ENCODE measurements at regions not wholly inside any gene's neighbourhood (a gene's known extent, or its start where the extent isn't known, plus 50 kb on each side); places are given as distances from the start of the nearest gene placed in this dataset.
"Not testable (repeated sequence)": the region's sequence is repeated elsewhere in the genome, so short reads cannot be mapped to it uniquely, and the experiment has no call there.

GRCh38 chr7:128596336-128597128, 75.6 kb upstream of the GARIN1A start:
- CTCF ChIA-PET (ENCODE audit: low intra/inter-chr PET ratio, low total read pairs); H3K4me3 ChIP-seq (replicated peaks in 1 of 3; ENCODE audit: insufficient read depth in 1 of 3, low read depth in 2 of 3, low read length in 3 of 3); H2AFZ ChIP-seq (ENCODE audit: low read length); H3K27me3 ChIP-seq (ENCODE audit: control insufficient read depth in 1 of 2, insufficient read depth in 2 of 2, low read length in 2 of 2); H3K9me3 ChIP-seq (ENCODE audit: low read length); H4K20me1 ChIP-seq (ENCODE audit: insufficient read depth, low read length); intact Hi-C loops (cut with micrococcal nuclease; ENCODE audit: unreplicated experiment); H3K79me2 ChIP-seq (ENCODE audit: insufficient read depth, low read length); in situ Hi-C loops (cut with HindIII; ENCODE audit: extremely low pct_ligation_motif_present, low pct_unique_long_range_greater_than_20kb); BruUV-seq (replicated peaks); TF ChIP-seq SOX6 (IDR thresholded peaks at IDR 0.05); HNF4G (CRISPR knock-in tag; IDR thresholded peaks at IDR 0.05; ENCODE audit: borderline replicate concordance, low read depth): not testable (repeated sequence)
- Histone ChIP-seq H3K4me1 (ENCODE audit: insufficient read depth, low read length) (peaks cover 25% of the 10 kb centered on the region), H3K36me3 (replicated peaks in 1 of 2; ENCODE audit: control insufficient read depth in 1 of 2, insufficient read depth in 2 of 2, low read length in 2 of 2) (peaks cover 1 to 25% of the 10 kb centered on the region in 2 experiments; a peak in 4 of 5 replicates), H3K27ac (ENCODE audit: extremely low read length, insufficient read depth, low read length) (peak overlapping the region; percentile 81), H3K4me2 (ENCODE audit: low read depth, low read length) (peak overlapping the region; percentile 50), H3K9ac (ENCODE audit: insufficient read depth, low read depth, low read length) (0 out of 2 replicates have a peak overlapping the region, but pooled peaks have one; percentile 29)
- peak; percentile 84 for DNase-seq (ENCODE audit: low spot score)
- WGBS (ENCODE audit: low lambda C conversion rate), result 12% methylated on average over 8 of the region's 8 CpGs
- ATAC-seq, result peak; percentile 96
- POLR2A ChIA-PET, result interaction anchor here (0.9 kb wide), 1 partner anchor 122 kb away, joined by 3 read pairs; no protein-coding TSS in a partner anchor
- FAIRE-seq, result peak; percentile 75
- TF ChIP-seq SOX6 (CRISPR knock-in tag; IDR thresholded peaks at IDR 0.05) (peak; percentile 77), SAP130 (CRISPR knock-in tag; IDR thresholded peaks at IDR 0.05; ENCODE audit: low read depth) (peak; percentile 47; the same call in 1 of the 2 replicates), ZFY (CRISPR knock-in tag; IDR thresholded peaks at IDR 0.05) (peak; percentile 21; the same call in 1 of the 2 replicates), HNF4G (IDR thresholded peaks at IDR 0.05; ENCODE audit: borderline replicate concordance, low read depth, low read length) (0 out of 2 replicates have a peak, but pooled peaks have one; percentile 30), FOXA3 (CRISPR knock-in tag; IDR thresholded peaks at IDR 0.05) (peak; percentile 42; the same call in 1 of the 2 replicates), FOXP4 (CRISPR knock-in tag; IDR thresholded peaks at IDR 0.05) (0 out of 2 replicates have a peak, but pooled peaks have one; percentile 38), AHDC1 (CRISPR knock-in tag; IDR thresholded peaks at IDR 0.05; ENCODE audit: borderline replicate concordance) (0 out of 2 replicates have a peak, but pooled peaks have one; percentile 47), HNF4A (CRISPR knock-in tag; IDR thresholded peaks at IDR 0.05) (peak; percentile 83), SOX5 (CRISPR knock-in tag; IDR thresholded peaks at IDR 0.05; ENCODE audit: borderline replicate concordance) (peak; percentile 83), SALL1 (CRISPR knock-in tag; IDR thresholded peaks at IDR 0.05) (peak; percentile 39; the same call in 1 of the 2 replicates), NCOA2 (CRISPR knock-in tag; IDR thresholded peaks at IDR 0.05) (peak; percentile 46; the same call in 1 of the 2 replicates), NR2F6 (IDR thresholded peaks at IDR 0.05) (peak; percentile 82), NR2F6 (CRISPR knock-in tag; IDR thresholded peaks at IDR 0.05) (peak; percentile 92), ZFX (CRISPR knock-in tag; IDR thresholded peaks at IDR 0.05; ENCODE audit: low read depth) (peak; percentile 32; the same call in 1 of the 2 replicates), MIXL1 (CRISPR knock-in tag; IDR thresholded peaks at IDR 0.05) (peak; percentile 59; the same call in 1 of the 2 replicates), TEAD3 (CRISPR knock-in tag; optimal IDR thresholded peaks at IDR 0.05; ENCODE audit: borderline replicate concordance) (peak; percentile 87), ESRRA (CRISPR knock-in tag; IDR thresholded peaks at IDR 0.05; ENCODE audit: low read depth) (peak; percentile 57; the same call in 1 of the 2 replicates)

Measured in HepG2 (cell line).